ENCODE measurements at regions not wholly inside any gene's neighbourhood (a gene's known extent, or its start where the extent isn't known, plus 50 kb on each side); places are given as distances from the start of the nearest gene placed in this dataset.

DNA sequence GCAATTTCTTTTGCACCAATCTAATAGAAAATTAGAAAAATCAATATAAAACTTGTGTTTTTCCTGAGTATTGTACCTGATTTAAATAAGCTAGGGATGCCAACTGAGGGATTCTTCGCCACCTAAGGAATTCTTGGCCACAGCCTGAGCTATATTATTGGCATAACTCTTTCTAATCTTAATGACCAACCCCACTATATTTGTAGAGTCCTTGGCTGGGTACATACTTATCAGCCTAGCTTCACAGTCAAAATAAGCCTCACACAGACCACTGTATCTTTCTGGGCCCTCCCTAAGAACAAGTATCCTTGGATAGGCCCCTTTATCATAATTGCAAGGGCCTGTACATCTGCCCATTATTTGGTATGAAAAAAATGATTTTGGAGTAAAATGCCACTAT lies 247.1 kb downstream of the DUSP6 start:
- Histone ChIP-seq H3K27ac (ENCODE audit: low read depth, low read length) (no peak overlapping the region), H3K4me1 (ENCODE audit: control insufficient read depth, insufficient read depth, low read length) (peaks cover 17% of the 10 kb centered on the region), H3K27me3 (ENCODE audit: control insufficient read depth, insufficient read depth, low read length) (no peaks in the 10 kb centered on the region), H3K9ac (ENCODE audit: low read length) (no peak overlapping the region), H3K4me3 (ENCODE audit: low read depth, low read length) (no peak overlapping the region), H3K36me3 (ENCODE audit: control insufficient read depth, insufficient read depth, low read length) (no peaks in the 10 kb centered on the region), H3K9me3 (ENCODE audit: control insufficient read depth, insufficient read depth, low read depth, low read length) (no peaks in the 10 kb centered on the region)

DNA sequence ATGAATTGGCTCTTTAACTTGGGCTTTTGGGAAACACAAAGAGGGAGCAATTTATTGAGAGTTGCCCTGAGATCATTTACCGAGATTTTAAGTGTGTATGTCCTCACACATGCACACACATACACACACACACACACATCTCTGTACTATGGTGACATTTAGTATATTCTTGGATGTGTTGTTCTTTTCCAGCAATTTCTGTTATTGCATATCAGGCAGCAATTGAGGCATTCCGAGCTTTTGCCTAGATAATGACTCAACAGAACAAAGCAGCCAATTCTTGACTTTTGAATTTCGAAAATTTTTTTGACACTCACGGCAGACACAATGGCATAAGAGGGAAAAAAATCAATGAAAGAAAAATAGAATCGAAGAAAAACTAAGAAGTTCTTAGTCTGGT lies 248.5 kb downstream of the DUSP6 start:
- no peaks in the 10 kb centered on the region for H3K36me3 ChIP-seq (ENCODE audit: control insufficient read depth, insufficient read depth, low read length)
- no peaks in the 10 kb centered on the region for H3K9me3 ChIP-seq (ENCODE audit: control insufficient read depth, insufficient read depth, low read depth, low read length)

DNA sequence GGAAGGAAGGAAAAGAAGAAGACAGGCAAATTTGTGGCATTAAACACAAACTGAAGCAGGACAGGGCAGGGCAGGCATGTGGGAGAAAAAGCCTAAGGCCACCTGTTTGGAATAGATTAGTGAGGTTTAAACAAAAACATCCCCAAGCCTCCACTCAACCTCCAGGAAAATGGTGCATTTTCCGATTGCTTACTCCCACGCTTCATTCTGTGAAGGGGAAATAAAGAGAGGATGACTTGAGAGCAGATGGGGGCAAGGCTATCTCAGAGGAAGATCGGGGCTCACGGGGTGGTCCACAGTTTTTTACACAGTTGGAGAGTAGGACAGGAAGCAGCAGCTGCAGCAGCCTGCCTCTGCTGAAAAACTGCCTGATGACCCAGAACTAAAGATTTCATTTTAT lies 250.9 kb downstream of the DUSP6 start:
- H3K9ac ChIP-seq (ENCODE audit: low read length): no peak overlapping the region
- H3K4me3 ChIP-seq (ENCODE audit: low read depth, low read length): no peak overlapping the region
- H3K4me1 ChIP-seq (ENCODE audit: control insufficient read depth, insufficient read depth, low read length): peaks cover 39% of the 10 kb centered on the region
- no peaks in the 10 kb centered on the region for H3K36me3 ChIP-seq (ENCODE audit: control insufficient read depth, insufficient read depth, low read length)
- H3K9me3 ChIP-seq (ENCODE audit: control insufficient read depth, insufficient read depth, low read depth, low read length): no peaks in the 10 kb centered on the region
- no peaks in the 10 kb centered on the region for H3K27me3 ChIP-seq (ENCODE audit: control insufficient read depth, insufficient read depth, low read length)
- no peak overlapping the region for H3K27ac ChIP-seq (ENCODE audit: low read depth, low read length)

More for the DNA sequence above, 248.5 kb downstream of the DUSP6 start:
- Histone ChIP-seq H3K4me1 (ENCODE audit: control insufficient read depth, insufficient read depth, low read length) (peaks cover 27% of the 10 kb centered on the region), H3K27ac (ENCODE audit: low read depth, low read length) (no peak overlapping the region), H3K9ac (ENCODE audit: low read length) (no peak overlapping the region), H3K4me3 (ENCODE audit: low read depth, low read length) (no peak overlapping the region), H3K27me3 (ENCODE audit: control insufficient read depth, insufficient read depth, low read length) (no peaks in the 10 kb centered on the region)

DNA sequence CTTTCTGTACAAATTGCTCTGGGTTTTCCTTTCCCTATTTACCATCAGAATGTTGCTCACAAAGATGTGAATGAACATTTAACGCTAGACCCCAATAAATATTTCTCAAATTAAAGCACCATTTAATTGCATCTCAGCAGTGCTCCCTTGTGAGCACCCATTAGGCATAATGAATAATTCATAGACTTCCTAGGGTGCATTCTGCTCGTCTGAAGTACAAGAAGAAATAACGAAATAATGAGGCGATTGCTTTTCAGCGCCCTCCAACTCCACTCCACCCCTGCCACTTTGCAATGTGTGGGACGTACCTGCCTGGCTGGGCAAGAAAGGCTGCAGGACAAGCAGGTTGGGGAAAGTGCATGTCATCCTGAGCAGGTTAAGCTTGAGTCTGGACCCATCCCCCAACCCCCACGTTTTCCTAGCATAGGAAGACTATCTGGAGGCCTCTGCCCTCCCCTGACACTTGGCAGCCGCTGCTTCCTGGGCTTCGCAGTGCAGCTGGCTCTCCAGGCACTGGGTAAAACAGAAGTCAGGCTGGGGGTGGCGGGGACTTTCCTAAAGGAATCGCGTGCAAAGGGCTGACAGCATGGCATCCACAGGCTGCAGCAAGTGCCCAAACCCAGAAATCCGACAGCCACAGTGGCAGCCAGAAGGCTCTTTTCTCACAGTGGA lies 253.7 kb downstream of the DUSP6 start:
- Histone ChIP-seq H3K9ac (ENCODE audit: low read length) (peak overlapping the region; percentile 9), H3K36me3 (ENCODE audit: control insufficient read depth, insufficient read depth, low read length) (no peaks in the 10 kb centered on the region), H3K27ac (ENCODE audit: low read depth, low read length) (no peak overlapping the region), H3K4me1 (ENCODE audit: control insufficient read depth, insufficient read depth, low read length) (peaks cover 36% of the 10 kb centered on the region), H3K4me3 (ENCODE audit: low read depth, low read length) (peak overlapping the region; percentile 30), H3K9me3 (ENCODE audit: control insufficient read depth, insufficient read depth, low read depth, low read length) (no peaks in the 10 kb centered on the region), H3K27me3 (ENCODE audit: control insufficient read depth, insufficient read depth, low read length) (no peaks in the 10 kb centered on the region)

DNA sequence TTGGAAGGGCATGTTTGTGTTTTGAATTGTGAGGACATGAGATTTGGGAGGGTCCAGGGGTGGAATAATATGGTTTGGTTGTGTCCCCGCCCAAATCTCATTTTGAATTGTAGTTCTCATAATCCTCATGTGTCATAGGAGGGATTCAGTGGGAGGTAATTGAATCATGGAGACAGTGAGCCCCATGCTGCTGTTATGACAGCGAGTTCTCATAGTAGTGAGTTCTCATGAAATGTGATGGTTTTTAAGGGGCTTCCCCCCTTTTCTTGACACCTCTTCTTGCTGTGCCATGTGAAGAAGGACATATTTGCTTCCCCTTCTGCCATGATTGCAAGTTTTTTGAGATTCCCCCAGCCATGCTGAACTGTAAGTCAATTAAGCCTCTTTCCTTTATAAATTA lies 260.0 kb downstream of the DUSP6 start:
- H3K27ac ChIP-seq (ENCODE audit: low read depth, low read length): no peak overlapping the region
- no peaks in the 10 kb centered on the region; the same call in 1 of the 2 replicates for H3K36me3 ChIP-seq (ENCODE audit: control insufficient read depth, insufficient read depth, low read length)
- H3K4me1 ChIP-seq (ENCODE audit: control insufficient read depth, insufficient read depth, low read length): peaks cover 14% of the 10 kb centered on the region
- H3K9me3 ChIP-seq (ENCODE audit: control insufficient read depth, insufficient read depth, low read depth, low read length): peaks cover 41% of the 10 kb centered on the region
- no peak overlapping the region for H3K9ac ChIP-seq (ENCODE audit: low read length)
- no peak overlapping the region for H3K4me3 ChIP-seq (ENCODE audit: low read depth, low read length)
- H3K27me3 ChIP-seq (ENCODE audit: control insufficient read depth, insufficient read depth, low read length): no peaks in the 10 kb centered on the region

DNA sequence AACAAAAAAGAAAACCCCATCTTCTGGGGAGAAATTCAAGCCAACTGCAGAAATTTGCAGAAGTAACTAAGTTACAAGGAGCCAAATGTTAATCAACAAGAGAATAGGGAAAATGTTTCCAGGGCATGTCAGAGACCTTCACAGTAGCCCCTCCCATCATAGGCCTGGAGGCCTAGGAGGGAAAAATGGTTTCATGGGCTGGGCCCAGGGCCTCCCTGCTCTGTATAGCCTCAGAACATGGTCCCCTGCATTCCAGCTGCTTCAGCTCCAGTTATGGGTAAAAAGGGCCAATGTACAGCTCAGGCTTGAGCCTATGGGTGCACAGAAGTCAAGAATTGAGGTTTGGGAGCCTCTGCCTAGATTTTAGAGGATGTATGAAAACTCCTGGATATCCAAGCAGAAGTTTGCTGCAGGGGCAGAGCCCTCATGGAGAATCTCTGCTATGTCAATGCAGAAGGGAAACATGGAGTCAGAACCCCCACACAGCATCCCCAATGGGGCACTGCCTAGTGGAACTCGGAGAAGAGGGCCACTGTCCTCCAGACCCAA lies 260.9 kb downstream of the DUSP6 start:
- no peak overlapping the region for H3K9ac ChIP-seq (ENCODE audit: low read length)
- no peaks in the 10 kb centered on the region; the same call in 1 of the 2 replicates for H3K36me3 ChIP-seq (ENCODE audit: control insufficient read depth, insufficient read depth, low read length)
- no peak overlapping the region for H3K27ac ChIP-seq (ENCODE audit: low read depth, low read length)
- H3K4me3 ChIP-seq (ENCODE audit: low read depth, low read length): no peak overlapping the region
- peaks cover 20% of the 10 kb centered on the region for H3K4me1 ChIP-seq (ENCODE audit: control insufficient read depth, insufficient read depth, low read length)
- peaks cover 41% of the 10 kb centered on the region for H3K9me3 ChIP-seq (ENCODE audit: control insufficient read depth, insufficient read depth, low read depth, low read length)
- H3K27me3 ChIP-seq (ENCODE audit: control insufficient read depth, insufficient read depth, low read length): no peaks in the 10 kb centered on the region

DNA sequence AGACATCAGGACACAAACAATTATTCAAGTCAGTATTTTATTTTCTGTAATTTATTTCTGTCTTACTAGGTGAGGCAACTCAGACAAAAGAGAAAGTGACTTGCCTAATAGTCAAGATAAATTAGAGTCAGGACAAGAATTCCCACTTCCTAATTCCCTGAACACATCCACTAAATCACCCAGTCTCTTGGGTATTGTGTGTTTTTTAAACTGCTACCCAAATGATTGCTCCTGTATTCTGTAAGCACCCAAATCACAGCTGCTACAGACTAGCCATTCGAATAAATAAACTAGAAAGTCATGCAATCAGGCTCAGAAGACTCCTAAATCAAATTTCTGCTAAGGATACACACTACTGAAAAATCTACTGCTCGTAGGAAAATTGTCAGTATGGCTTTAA lies 263.0 kb downstream of the DUSP6 start:
- H3K36me3 ChIP-seq (ENCODE audit: control insufficient read depth, insufficient read depth, low read length): no peaks in the 10 kb centered on the region; the same call in 1 of the 2 replicates
- no peaks in the 10 kb centered on the region for H3K27me3 ChIP-seq (ENCODE audit: control insufficient read depth, insufficient read depth, low read length)
- H3K9me3 ChIP-seq (ENCODE audit: control insufficient read depth, insufficient read depth, low read depth, low read length): peaks cover 41% of the 10 kb centered on the region
- H3K4me3 ChIP-seq (ENCODE audit: low read depth, low read length): no peak overlapping the region
- H3K9ac ChIP-seq (ENCODE audit: low read length): no peak overlapping the region
- no peak overlapping the region for H3K27ac ChIP-seq (ENCODE audit: low read depth, low read length)
- H3K4me1 ChIP-seq (ENCODE audit: control insufficient read depth, insufficient read depth, low read length): peaks cover 37% of the 10 kb centered on the region

DNA sequence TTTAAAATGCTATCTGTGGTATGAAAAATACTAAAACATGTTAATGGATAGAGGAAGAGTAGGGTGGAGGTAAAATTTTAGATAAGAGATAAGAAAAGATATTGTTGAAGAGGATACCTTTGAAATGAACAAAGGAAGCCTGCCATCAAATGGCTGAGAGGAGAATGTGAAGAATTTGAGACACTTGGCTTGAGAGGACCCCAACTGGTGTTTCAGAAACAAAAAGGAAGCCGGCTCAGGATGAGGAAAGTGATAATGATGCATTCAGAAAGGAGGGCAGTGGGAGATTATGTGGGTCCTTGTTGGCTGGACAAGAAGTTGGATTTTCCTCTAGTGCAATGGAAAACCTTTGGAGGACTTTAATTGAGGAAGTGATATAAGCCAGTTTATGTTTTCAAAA lies 264.4 kb downstream of the DUSP6 start:
- Histone ChIP-seq H3K27me3 (ENCODE audit: control insufficient read depth, insufficient read depth, low read length) (no peaks in the 10 kb centered on the region), H3K36me3 (ENCODE audit: control insufficient read depth, insufficient read depth, low read length) (no peaks in the 10 kb centered on the region; the same call in 1 of the 2 replicates), H3K4me3 (ENCODE audit: low read depth, low read length) (no peak overlapping the region), H3K4me1 (ENCODE audit: control insufficient read depth, insufficient read depth, low read length) (peaks cover 37% of the 10 kb centered on the region), H3K27ac (ENCODE audit: low read depth, low read length) (peak overlapping the region; percentile 28; the same call in 1 of the 2 replicates), H3K9me3 (ENCODE audit: control insufficient read depth, insufficient read depth, low read depth, low read length) (peaks cover 38% of the 10 kb centered on the region), H3K9ac (ENCODE audit: low read length) (no peak overlapping the region)

DNA sequence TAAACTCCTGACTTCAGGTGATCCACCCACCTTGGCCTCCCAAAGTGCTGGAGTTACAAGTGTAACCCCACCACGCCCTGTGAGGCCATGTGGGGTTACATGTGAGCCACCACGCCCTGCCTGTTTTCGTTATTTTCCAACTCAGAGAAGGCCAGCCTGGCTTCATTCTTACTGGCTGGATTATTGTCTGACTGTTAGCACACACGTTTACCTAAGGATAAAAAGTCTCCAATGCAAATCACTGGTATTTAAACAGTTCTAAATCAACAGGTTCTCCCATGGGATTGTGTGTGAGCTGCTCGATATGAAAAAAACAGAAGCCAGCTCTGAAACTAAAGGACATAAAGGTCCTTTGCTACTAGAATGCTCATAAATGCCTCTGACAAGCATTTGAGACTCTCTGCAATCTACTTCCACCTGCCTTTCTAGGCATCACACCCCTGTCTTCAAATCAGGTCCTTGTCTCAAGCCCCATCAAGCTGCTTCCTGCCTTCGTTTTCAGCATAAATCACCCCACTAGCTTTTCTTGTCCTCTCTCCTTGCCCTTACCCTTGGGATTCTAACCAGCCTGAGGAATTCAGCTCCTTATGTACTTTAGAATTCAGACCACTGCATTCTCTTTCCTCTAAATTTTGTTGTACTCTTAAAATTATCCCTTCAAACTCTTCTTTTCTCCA lies 265.0 kb downstream of the DUSP6 start:
- peak overlapping the region; percentile 28; the same call in 1 of the 2 replicates for H3K27ac ChIP-seq (ENCODE audit: low read depth, low read length)
- H3K9ac ChIP-seq (ENCODE audit: low read length): no peak overlapping the region
- H3K36me3 ChIP-seq (ENCODE audit: control insufficient read depth, insufficient read depth, low read length): no peaks in the 10 kb centered on the region; the same call in 1 of the 2 replicates
- no peaks in the 10 kb centered on the region for H3K27me3 ChIP-seq (ENCODE audit: control insufficient read depth, insufficient read depth, low read length)
- peaks cover 32% of the 10 kb centered on the region for H3K9me3 ChIP-seq (ENCODE audit: control insufficient read depth, insufficient read depth, low read depth, low read length)
- H3K4me1 ChIP-seq (ENCODE audit: control insufficient read depth, insufficient read depth, low read length): peaks cover 40% of the 10 kb centered on the region
- H3K4me3 ChIP-seq (ENCODE audit: low read depth, low read length): no peak overlapping the region

DNA sequence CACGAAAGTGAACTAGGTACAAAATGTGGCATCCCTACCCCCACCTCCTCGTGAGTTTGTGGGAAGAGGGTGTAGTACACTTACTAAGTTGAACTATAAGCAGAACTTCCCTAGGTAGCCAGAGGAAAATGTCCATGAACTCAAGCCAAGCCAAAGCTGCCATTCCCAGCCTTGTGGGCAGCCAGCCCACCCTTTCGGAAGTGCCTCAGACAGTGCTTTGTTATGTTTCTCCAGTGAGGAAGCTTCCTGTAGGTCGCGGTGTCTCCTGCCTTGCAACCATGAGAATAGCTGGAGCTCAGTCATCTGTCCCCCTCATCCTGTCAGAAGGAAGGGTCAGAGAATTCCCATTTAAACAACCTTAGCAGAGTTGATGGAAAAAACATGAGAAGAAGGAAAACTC lies 266.9 kb downstream of the DUSP6 start:
- Histone ChIP-seq H3K4me3 (ENCODE audit: low read depth, low read length) (no peak overlapping the region), H3K27ac (ENCODE audit: low read depth, low read length) (no peak overlapping the region), H3K27me3 (ENCODE audit: control insufficient read depth, insufficient read depth, low read length) (no peaks in the 10 kb centered on the region), H3K36me3 (ENCODE audit: control insufficient read depth, insufficient read depth, low read length) (no peaks in the 10 kb centered on the region; the same call in 1 of the 2 replicates), H3K9me3 (ENCODE audit: control insufficient read depth, insufficient read depth, low read depth, low read length) (peaks cover 14% of the 10 kb centered on the region; the same call in 1 of the 2 replicates), H3K9ac (ENCODE audit: low read length) (no peak overlapping the region), H3K4me1 (ENCODE audit: control insufficient read depth, insufficient read depth, low read length) (peaks cover 55% of the 10 kb centered on the region)

DNA sequence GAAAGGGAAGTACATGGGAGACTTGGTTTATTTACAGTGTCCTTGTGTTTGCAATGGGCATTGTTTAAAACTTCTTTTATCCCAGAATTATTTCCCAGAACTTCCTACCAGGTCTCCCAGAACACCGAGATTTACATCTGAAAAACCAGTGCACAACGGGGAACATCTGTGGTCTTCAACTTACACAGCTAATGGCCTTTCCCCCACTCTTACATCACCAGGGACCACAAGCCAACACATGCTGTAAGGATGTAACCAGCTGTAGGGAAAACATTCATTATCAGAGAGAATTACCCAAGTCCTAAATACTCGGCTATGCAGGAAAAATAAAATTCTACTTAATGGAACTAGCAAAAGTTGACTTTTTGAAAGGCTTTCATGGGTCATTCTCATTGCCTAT lies 267.6 kb downstream of the DUSP6 start:
- H3K9ac ChIP-seq (ENCODE audit: low read length): no peak overlapping the region
- H3K9me3 ChIP-seq (ENCODE audit: control insufficient read depth, insufficient read depth, low read depth, low read length): peaks cover 7% of the 10 kb centered on the region; the same call in 1 of the 2 replicates
- no peak overlapping the region for H3K27ac ChIP-seq (ENCODE audit: low read depth, low read length)
- peaks cover 55% of the 10 kb centered on the region for H3K4me1 ChIP-seq (ENCODE audit: control insufficient read depth, insufficient read depth, low read length)
- H3K4me3 ChIP-seq (ENCODE audit: low read depth, low read length): no peak overlapping the region
- no peaks in the 10 kb centered on the region; the same call in 1 of the 2 replicates for H3K36me3 ChIP-seq (ENCODE audit: control insufficient read depth, insufficient read depth, low read length)
- H3K27me3 ChIP-seq (ENCODE audit: control insufficient read depth, insufficient read depth, low read length): no peaks in the 10 kb centered on the region
